Right atrium auricular region (tissue), 2 donors: ENCODE measurements at regions not wholly inside any gene's neighbourhood (a gene's known extent, or its start where the extent isn't known, plus 50 kb on each side); places are given as distances from the start of the nearest gene placed in this dataset.
"Not testable (repeated sequence)": the region's sequence is repeated elsewhere in the genome, so short reads cannot be mapped to it uniquely, and the experiment has no call there.

Experiments used
- DNase-seq: peaks from one replicate; pipeline ENCODE4 v3.0.0-alpha.2; 2019; ENCODE audit warnings: low spot score
- H3K27ac ChIP-seq, 2 donors: fragments of 200-600 bp; sonication (generic); 1 replicate in 1 of 2; 2 replicates in 1 of 2; pipeline ENCODE4 v1.5.1; 2016 to 2019
- H3K27me3 ChIP-seq, 2 donors: fragments of 200-600 bp; sonication (generic); one replicate each; pipeline versions ENCODE4 v1.5.1 to v1.6.0; 2017 to 2019
- H3K36me3 ChIP-seq: fragments of 200-600 bp; sonication (generic); one replicate; pipeline ENCODE4 v1.5.1; 2016
- H3K4me1 ChIP-seq, 2 donors: fragments of 200-600 bp; sonication (generic); one replicate each; pipeline versions ENCODE4 v1.5.1 to v1.6.0; 2017 to 2019
- H3K4me3 ChIP-seq, 2 donors: fragments of 200-600 bp; sonication (generic); 1 replicate in 1 of 2; 2 replicates in 1 of 2; pipeline ENCODE4 v1.5.1; 2017 to 2019; ENCODE audit warnings: mild to moderate bottlenecking in 1 of 2, moderate library complexity in 1 of 2
- H3K9me3 ChIP-seq, 2 donors: fragments of 200-600 bp; sonication (generic); one replicate each; pipeline ENCODE4 v1.5.1; 2019
- TF ChIP-seq, protein P1 (sequence below), 2 donors: fragments of 200-600 bp; sonication (generic); IDR thresholded peaks; one replicate each; pipeline ENCODE4 v1.5.1; 2019; ENCODE audit warnings: antibody characterized with exemption in 2 of 2

DNA sequence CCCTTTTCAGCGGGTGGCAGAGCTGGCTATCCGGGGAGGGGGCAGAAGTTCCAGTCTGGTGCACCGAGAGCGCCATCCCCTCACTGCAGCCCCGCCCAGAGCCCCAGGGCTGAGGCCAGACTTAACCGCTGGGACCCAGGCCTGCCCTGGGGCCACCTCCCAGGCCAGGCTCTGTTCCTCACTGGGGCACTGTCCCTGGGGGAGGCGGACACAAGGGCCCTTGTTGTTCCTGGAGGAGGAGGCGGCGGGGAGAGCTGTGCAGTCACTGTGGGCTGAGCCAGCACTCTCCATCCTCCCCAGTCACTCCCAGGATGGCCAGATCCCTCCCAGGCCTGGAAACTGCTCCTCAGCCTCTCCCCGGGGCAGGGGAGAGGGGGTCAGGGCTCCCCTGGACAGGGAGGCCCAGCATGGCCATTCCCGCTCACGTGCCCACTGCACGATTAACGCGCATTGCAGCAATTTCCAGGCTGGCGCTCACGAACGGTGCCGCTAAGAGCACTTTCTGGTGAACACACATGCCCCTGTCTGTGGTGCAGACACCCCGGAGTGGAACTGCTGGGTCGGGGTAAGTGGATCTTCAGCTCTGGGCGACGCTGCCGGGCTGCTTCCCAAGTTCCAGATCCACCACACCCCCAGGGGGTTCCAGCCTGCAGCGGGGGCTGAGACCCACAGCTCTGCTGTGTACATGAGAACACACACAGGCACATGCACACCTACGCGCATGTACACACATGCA is 89.8 kb upstream of the SFSWAP start:
- Histone ChIP-seq H3K4me1 (peaks cover 0 to 5% of the 10 kb centered on the region in 2 donors), H3K27me3 (no peaks in the 10 kb centered on the region), H3K9me3 (no peaks in the 10 kb centered on the region), H3K27ac (no peak overlapping the region), H3K4me3 (peak overlapping the region in 1 of 2 donors; percentile 4), H3K36me3 (no peaks in the 10 kb centered on the region)
- TF ChIP-seq, protein P1, sequence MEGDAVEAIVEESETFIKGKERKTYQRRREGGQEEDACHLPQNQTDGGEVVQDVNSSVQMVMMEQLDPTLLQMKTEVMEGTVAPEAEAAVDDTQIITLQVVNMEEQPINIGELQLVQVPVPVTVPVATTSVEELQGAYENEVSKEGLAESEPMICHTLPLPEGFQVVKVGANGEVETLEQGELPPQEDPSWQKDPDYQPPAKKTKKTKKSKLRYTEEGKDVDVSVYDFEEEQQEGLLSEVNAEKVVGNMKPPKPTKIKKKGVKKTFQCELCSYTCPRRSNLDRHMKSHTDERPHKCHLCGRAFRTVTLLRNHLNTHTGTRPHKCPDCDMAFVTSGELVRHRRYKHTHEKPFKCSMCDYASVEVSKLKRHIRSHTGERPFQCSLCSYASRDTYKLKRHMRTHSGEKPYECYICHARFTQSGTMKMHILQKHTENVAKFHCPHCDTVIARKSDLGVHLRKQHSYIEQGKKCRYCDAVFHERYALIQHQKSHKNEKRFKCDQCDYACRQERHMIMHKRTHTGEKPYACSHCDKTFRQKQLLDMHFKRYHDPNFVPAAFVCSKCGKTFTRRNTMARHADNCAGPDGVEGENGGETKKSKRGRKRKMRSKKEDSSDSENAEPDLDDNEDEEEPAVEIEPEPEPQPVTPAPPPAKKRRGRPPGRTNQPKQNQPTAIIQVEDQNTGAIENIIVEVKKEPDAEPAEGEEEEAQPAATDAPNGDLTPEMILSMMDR (IDR thresholded peaks at IDR 0.05), result no peak
- no peak for DNase-seq

DNA sequence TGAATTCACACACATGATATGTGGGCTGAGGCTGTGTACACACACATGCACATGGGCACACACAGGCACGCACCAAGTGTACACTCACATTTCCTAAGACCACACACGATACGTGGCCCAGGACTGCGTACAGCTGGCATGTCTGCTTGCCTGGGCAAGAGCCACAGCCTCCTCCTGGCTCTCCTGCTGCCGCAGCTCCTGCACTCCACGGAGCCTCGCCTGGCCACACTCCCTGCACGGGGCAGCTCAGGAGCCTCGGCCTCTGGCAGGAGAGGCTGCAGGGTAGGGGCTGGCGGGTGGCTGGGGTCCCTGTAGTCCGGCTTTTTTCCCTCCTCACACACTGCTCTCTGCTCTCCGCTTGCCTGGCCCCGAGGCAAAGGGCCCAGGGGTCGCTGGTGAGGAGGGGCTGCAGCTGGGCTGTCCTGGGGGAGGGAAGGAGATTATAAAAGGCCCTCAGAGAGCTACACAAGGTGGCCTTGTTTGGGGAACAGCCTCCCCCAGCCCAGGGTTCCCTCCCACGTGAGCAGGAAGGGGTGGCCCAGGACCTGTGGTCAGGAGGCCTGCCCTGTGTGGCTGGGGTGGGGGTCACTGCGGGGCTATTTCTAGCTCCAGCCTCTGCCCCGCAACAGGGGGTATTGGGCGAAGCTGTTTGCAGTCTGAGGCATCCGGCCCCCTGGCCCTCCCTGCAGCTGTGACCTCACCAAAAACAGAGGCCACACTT is 89.0 kb upstream of the SFSWAP start:
- Histone ChIP-seq H3K4me3 (peak overlapping the region in 1 of 2 donors; percentile 4), H3K36me3 (no peaks in the 10 kb centered on the region), H3K9me3 (no peaks in the 10 kb centered on the region), H3K4me1 (peaks cover 0 to 5% of the 10 kb centered on the region in 2 donors), H3K27me3 (no peaks in the 10 kb centered on the region), H3K27ac (no peak overlapping the region)
- TF ChIP-seq, protein P1 (IDR thresholded peaks at IDR 0.05), result no peak
- no peak for DNase-seq

DNA sequence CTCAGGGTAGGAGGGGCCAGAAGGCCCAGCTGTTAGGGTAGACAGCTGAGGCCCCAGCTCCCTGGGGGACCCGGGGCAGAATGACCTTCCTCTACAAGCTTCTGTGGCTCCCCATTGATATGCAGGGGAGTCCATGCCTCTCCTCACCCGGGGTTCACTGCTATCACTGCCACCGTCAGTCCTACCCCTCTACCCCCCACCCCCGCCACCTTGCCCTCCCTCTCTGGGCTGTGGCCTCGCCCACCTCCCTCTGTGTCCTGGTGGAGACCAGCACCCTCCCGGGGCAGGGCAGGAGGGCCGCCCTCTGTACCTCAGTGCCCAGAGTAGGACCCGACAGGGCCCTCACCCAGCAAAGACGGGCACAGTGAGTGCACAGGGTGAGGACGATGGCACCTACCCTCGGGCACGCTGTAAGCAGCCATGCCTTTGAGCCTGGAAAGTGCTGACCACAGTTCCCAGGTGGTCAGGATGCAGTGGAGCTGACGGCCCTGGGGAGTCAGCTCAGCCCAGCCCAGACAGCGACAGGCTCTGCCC is 88.4 kb upstream of the SFSWAP start:
- Histone ChIP-seq H3K4me3 (no peak overlapping the region), H3K27ac (no peak overlapping the region), H3K9me3 (no peaks in the 10 kb centered on the region), H3K4me1 (peaks cover 0 to 5% of the 10 kb centered on the region in 2 donors), H3K36me3 (no peaks in the 10 kb centered on the region), H3K27me3 (no peaks in the 10 kb centered on the region)
- TF ChIP-seq, protein P1 (IDR thresholded peaks at IDR 0.05), result no peak
- no peak for DNase-seq

DNA sequence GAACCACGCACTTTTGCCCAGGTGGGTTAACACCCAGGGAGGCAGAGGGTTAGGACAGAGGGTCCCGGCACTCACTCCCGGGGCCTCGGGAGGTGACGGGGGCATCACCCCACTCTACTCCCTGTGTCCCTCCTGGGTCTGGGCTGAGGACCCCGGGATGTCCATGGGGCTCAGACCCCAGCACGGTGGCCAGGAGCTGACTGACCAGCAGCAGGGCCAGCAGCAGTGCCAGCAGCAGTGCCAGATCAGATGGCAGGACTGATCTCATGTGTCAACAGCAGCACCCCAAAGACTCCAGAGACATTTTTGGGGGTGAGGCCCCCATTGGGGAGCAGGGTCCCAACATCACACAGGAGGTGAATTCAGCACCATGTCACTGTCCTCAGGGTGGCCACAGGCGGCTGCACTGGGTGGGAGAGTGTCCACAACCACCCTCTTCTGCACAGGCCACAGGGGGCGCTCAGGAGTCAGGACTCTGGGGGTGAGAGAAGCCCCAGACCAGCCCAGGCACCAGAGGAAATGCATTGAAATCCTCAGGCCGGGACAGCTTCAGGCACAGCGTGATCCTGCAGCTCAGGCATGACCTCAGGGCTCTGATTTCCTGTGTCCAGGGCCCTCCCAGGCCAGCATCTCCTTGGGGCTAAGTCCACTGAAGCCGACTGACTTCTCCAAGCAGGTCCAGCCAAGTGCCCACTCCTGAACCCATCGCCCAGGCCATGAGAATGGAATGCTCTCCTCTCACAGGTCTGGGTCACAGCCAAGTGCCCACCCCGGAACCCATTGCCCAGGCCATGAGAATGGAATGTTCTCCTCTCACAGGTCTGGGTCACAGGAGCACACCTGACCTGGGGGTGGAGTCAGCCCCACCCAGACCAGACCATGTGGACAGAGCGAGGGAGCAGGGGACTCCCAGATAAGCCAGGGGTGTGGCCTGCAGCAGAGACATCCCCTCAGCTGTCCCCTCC is 87.2 kb upstream of the SFSWAP start:
- DNase-seq, H3K4me1 ChIP-seq, H3K27me3 ChIP-seq, H3K36me3 ChIP-seq, H3K27ac ChIP-seq, H3K4me3 ChIP-seq, H3K9me3 ChIP-seq: not testable (repeated sequence)

DNA sequence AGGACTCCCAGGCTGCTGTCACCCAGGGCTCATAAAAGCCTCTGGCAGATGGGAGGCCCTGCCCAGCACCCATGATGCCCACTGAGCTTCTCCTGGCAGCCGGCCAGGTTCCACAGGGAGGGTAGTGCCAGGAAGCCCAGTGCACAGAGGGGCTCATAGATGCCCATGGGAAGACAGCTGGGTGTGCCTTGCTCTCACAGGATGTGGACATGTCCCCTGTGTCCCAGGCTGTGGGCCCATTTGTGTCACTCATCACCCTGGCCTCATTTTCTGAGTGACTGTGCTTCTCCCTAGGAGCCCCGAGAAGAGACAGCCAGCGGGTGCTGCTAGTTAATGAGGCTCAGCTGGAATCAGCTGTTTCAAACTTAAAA is 86.5 kb upstream of the SFSWAP start:
- not testable (repeated sequence) for H3K27me3 ChIP-seq, H3K36me3 ChIP-seq, H3K27ac ChIP-seq, H3K4me1 ChIP-seq, H3K9me3 ChIP-seq, DNase-seq, H3K4me3 ChIP-seq

DNA sequence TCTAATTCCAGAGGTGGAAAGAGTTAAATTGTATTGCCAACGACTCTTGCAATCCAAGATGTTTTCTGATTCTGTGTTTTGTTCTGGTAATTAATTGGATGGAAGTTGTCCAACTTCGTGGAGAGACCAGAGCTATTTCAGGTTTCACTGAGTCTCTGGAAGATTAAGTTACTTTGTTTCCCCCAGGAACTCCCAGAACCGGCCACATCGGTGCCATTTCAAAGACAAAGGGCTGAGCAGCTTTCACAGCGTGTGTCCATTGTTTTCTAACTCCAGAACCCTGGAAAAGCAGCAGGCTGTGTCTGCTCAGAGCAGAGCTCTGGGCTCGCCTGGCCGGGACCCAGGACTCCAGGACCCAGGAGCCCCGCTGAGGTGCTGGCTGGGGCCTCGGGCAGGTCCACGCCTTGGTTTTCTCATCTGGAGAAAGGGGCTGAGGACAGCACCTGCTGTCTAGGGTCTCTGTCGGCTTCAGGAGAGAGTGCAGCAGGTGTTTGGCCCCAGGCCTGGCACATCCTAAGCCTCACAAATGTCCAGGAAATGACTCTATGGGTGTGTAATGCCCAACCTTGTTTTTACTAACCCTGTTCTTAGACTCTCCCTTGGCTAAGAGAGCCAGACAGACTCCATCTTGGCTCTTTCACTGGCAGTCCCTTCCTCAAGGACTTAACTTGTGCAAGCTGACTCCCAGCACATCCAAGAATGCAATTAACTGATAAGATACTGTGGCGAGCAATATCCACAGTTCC is 86.0 kb upstream of the SFSWAP start:
- not testable (repeated sequence) for H3K27me3 ChIP-seq, H3K36me3 ChIP-seq, H3K4me1 ChIP-seq, H3K4me3 ChIP-seq, H3K27ac ChIP-seq, DNase-seq, H3K9me3 ChIP-seq

DNA sequence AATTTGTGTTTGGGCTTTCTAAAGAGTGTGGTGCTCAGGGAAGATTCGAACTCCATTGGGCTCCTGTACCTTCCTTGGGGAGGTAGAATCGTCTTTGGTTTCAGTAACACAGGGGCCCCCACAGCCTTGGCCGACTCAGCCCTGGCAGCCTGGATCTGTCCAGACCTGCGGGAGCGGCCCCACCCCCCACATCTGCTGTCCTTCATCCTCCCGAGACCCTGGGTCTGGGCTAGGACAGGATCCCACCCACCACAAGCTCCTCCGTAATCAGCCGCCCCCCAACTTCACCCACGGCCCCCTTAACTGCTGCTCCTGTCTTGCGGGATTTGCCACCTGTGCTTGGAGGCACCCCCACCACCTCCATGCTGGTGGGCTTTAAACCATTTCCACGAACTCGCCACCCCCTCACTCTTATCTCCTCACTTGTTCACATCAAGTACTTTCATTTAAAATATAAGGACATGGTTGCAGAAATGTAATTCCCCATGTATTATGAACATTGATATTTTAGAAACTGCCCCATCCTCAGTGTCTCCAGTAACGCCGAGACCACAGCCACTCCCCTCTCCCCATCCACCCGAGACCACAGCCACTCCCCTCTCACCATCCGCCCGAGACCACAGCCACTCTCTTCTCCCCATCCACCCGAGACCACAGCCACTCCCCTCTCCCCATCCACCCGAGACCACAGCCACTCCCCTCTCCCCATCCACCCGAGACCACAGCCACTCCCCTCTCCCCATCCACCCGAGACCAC is 84.7 kb upstream of the SFSWAP start:
- H3K9me3 ChIP-seq, H3K36me3 ChIP-seq, DNase-seq, H3K4me3 ChIP-seq, H3K4me1 ChIP-seq, H3K27ac ChIP-seq, H3K27me3 ChIP-seq: not testable (repeated sequence)

DNA sequence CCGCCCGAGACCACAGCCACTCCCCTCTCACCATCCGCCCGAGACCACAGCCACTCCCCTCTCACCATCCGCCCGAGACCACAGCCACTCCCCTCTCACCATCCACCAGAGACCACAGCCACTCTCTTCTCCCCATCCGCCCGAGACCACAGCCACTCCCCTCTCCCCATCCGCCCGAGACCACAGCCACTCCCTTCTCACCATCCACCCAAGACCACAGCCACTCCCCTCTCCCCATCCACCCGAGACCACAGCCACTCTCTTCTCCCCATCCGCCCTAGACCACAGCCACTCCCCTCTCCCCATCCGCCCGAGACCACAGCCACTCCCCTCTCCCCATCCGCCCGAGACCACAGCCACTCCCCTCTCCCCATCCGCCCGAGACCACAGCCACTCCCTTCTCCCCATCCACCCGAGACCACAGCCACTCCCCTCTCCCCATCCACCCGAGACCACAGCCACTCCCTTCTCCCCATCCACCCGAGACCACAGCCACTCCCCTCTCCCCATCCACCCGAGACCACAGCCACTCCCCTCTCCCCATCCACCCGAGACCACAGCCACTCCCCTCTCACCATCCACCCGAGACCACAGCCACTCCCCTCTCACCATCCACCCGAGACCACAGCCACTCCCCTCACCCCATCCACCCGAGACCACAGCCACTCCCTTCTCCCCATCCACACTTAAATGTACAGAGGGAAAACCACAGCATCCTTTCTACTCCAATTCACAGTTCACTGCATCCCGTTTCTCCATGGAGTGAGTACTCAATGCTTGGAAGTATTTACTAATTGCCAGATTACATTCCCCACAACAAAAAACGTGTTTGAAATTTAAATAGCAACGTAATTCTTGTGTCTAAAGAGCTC is 83.5 kb upstream of the SFSWAP start:
- not testable (repeated sequence) for H3K27ac ChIP-seq, H3K36me3 ChIP-seq, H3K4me1 ChIP-seq, DNase-seq, H3K9me3 ChIP-seq, H3K27me3 ChIP-seq, H3K4me3 ChIP-seq
